ENCODE measurements at regions not wholly inside any gene's neighbourhood (a gene's known extent, or its start where the extent isn't known, plus 50 kb on each side); places are given as distances from the start of the nearest gene placed in this dataset.
"Not testable (repeated sequence)": the region's sequence is repeated elsewhere in the genome, so short reads cannot be mapped to it uniquely, and the experiment has no call there.

GRCh38 chr9:89685698-89686097 is 80.9 kb downstream of the GADD45G start:
- Mint-ChIP-seq H3K9me3 (ENCODE audit: unreplicated experiment) (no peaks in the 10 kb centered on the region), H3K36me3 (ENCODE audit: low read depth, unreplicated experiment) (no peaks in the 10 kb centered on the region), H3K27ac (ENCODE audit: unreplicated experiment) (no peak overlapping the region), H3K4me3 (ENCODE audit: unreplicated experiment) (no peak overlapping the region), H3K27me3 (ENCODE audit: unreplicated experiment) (no peaks in the 10 kb centered on the region), H3K4me1 (ENCODE audit: unreplicated experiment) (peaks cover 7% of the 10 kb centered on the region)
- DNase-seq (ENCODE audit: low spot score): no peak
- TF ChIP-seq, protein P1, sequence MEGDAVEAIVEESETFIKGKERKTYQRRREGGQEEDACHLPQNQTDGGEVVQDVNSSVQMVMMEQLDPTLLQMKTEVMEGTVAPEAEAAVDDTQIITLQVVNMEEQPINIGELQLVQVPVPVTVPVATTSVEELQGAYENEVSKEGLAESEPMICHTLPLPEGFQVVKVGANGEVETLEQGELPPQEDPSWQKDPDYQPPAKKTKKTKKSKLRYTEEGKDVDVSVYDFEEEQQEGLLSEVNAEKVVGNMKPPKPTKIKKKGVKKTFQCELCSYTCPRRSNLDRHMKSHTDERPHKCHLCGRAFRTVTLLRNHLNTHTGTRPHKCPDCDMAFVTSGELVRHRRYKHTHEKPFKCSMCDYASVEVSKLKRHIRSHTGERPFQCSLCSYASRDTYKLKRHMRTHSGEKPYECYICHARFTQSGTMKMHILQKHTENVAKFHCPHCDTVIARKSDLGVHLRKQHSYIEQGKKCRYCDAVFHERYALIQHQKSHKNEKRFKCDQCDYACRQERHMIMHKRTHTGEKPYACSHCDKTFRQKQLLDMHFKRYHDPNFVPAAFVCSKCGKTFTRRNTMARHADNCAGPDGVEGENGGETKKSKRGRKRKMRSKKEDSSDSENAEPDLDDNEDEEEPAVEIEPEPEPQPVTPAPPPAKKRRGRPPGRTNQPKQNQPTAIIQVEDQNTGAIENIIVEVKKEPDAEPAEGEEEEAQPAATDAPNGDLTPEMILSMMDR (IDR thresholded peaks at IDR 0.05; ENCODE audit: unreplicated experiment): no peak

GRCh38 chr9:89686126-89686525 is 81.3 kb downstream of the GADD45G start:
- H3K4me3 Mint-ChIP-seq (ENCODE audit: unreplicated experiment): no peak overlapping the region
- no peak overlapping the region for H3K27ac Mint-ChIP-seq (ENCODE audit: unreplicated experiment)
- DNase-seq (ENCODE audit: low spot score): no peak
- TF ChIP-seq, protein P1 (IDR thresholded peaks at IDR 0.05; ENCODE audit: unreplicated experiment): no peak
- no peaks in the 10 kb centered on the region for H3K9me3 Mint-ChIP-seq (ENCODE audit: unreplicated experiment)
- H3K36me3 Mint-ChIP-seq (ENCODE audit: low read depth, unreplicated experiment): no peaks in the 10 kb centered on the region
- H3K27me3 Mint-ChIP-seq (ENCODE audit: unreplicated experiment): no peaks in the 10 kb centered on the region
- peaks cover 7% of the 10 kb centered on the region for H3K4me1 Mint-ChIP-seq (ENCODE audit: unreplicated experiment)

GRCh38 chr9:89686621-89687020 is 81.8 kb downstream of the GADD45G start:
- no peaks in the 10 kb centered on the region for H3K9me3 Mint-ChIP-seq (ENCODE audit: unreplicated experiment)
- TF ChIP-seq, protein P1 (IDR thresholded peaks at IDR 0.05; ENCODE audit: unreplicated experiment): no peak
- H3K27me3 Mint-ChIP-seq (ENCODE audit: unreplicated experiment): no peaks in the 10 kb centered on the region
- H3K4me1 Mint-ChIP-seq (ENCODE audit: unreplicated experiment): peaks cover 7% of the 10 kb centered on the region
- no peak overlapping the region for H3K27ac Mint-ChIP-seq (ENCODE audit: unreplicated experiment)
- no peak overlapping the region for H3K4me3 Mint-ChIP-seq (ENCODE audit: unreplicated experiment)
- no peak for DNase-seq (ENCODE audit: low spot score)
- H3K36me3 Mint-ChIP-seq (ENCODE audit: low read depth, unreplicated experiment): no peaks in the 10 kb centered on the region

DNA sequence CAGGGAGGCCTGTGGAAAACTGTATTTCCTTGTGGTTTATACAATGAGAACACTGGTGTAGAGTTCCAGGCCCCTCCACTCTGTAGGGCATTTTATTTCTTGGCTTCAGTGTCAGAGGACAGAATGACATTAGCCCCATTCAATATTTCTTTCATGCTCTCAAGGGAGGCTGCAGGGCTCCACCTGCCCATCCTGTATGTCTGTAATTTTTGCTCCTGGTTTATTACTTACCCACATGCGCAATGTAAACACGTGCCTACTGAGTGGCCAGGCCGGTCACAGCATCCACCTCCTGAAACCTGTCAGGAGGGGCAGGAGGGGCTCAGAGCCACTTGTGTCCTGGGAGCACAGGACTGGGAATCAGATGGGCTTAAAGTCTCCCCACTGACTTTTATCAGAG is 82.4 kb downstream of the GADD45G start:
- DNase-seq (ENCODE audit: low spot score): no peak
- TF ChIP-seq, protein P1 (IDR thresholded peaks at IDR 0.05; ENCODE audit: unreplicated experiment): no peak
- H3K27me3 Mint-ChIP-seq (ENCODE audit: unreplicated experiment): no peaks in the 10 kb centered on the region
- H3K27ac Mint-ChIP-seq (ENCODE audit: unreplicated experiment): no peak overlapping the region
- H3K4me1 Mint-ChIP-seq (ENCODE audit: unreplicated experiment): peaks cover 7% of the 10 kb centered on the region
- no peaks in the 10 kb centered on the region for H3K36me3 Mint-ChIP-seq (ENCODE audit: low read depth, unreplicated experiment)
- H3K4me3 Mint-ChIP-seq (ENCODE audit: unreplicated experiment): no peak overlapping the region
- no peaks in the 10 kb centered on the region for H3K9me3 Mint-ChIP-seq (ENCODE audit: unreplicated experiment)

DNA sequence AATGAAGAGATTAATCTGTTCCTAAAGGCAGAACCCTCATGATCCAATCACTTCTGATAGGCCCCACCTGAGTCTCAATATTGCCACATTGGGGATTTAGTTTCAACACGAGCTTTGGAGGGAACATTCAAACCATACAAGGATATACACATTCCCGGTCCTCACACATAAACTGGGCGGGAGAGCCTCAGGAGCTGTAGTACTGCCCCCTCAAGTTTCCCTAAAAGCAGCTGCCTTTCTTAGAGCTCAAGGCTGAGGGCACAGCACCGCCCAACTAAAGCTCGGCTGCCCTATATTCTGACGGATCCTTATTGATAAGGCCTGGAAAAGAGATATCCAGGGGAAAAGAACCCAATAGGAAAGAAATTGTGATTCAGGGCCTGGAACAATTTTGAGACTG is 83.0 kb downstream of the GADD45G start:
- no peaks in the 10 kb centered on the region for H3K9me3 Mint-ChIP-seq (ENCODE audit: unreplicated experiment)
- no peaks in the 10 kb centered on the region for H3K36me3 Mint-ChIP-seq (ENCODE audit: low read depth, unreplicated experiment)
- no peak for DNase-seq (ENCODE audit: low spot score)
- H3K27me3 Mint-ChIP-seq (ENCODE audit: unreplicated experiment): no peaks in the 10 kb centered on the region
- no peak overlapping the region for H3K27ac Mint-ChIP-seq (ENCODE audit: unreplicated experiment)
- TF ChIP-seq, protein P1 (IDR thresholded peaks at IDR 0.05; ENCODE audit: unreplicated experiment): no peak
- no peak overlapping the region for H3K4me3 Mint-ChIP-seq (ENCODE audit: unreplicated experiment)
- peaks cover 7% of the 10 kb centered on the region for H3K4me1 Mint-ChIP-seq (ENCODE audit: unreplicated experiment)

DNA sequence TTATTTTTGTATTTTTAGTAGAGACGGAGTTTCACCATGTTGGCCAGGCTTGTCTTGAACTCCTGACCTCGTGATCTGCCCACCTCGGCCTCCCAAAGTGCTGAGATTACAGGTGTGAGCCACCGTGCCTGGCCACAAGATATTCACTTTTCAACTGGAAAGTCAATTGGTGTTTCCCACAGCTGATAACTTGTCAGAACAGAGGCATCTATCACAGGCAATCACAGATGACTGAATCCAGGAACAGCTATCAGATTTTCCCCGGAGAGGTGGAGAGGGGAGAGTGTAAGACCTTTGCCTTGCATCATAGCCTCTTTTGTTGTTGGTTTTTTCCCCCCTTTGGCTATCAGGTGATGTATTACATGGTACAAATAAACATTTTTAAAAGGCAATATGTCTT is 84.5 kb downstream of the GADD45G start:
- not testable (repeated sequence) for DNase-seq (ENCODE audit: low spot score); H3K9me3 Mint-ChIP-seq (ENCODE audit: unreplicated experiment); H3K36me3 Mint-ChIP-seq (ENCODE audit: low read depth, unreplicated experiment); H3K27ac Mint-ChIP-seq (ENCODE audit: unreplicated experiment); H3K4me1 Mint-ChIP-seq (ENCODE audit: unreplicated experiment); H3K4me3 Mint-ChIP-seq (ENCODE audit: unreplicated experiment); H3K27me3 Mint-ChIP-seq (ENCODE audit: unreplicated experiment)

All from endothelial cell (in vitro differentiated cells).